GM21825 (cell line): ENCODE measurements at regions not wholly inside any gene's neighbourhood (a gene's known extent, or its start where the extent isn't known, plus 50 kb on each side); places are given as distances from the start of the nearest gene placed in this dataset.

Experiments
- ATAC-seq: cut with Tn5 transposase; IDR thresholded peaks from one replicate; pipeline ENCODE4 v1.9.1; 2021; ENCODE audit warnings: mild to moderate bottlenecking, moderate library complexity; ENCODE audit not compliant: unreplicated experiment

DNA sequence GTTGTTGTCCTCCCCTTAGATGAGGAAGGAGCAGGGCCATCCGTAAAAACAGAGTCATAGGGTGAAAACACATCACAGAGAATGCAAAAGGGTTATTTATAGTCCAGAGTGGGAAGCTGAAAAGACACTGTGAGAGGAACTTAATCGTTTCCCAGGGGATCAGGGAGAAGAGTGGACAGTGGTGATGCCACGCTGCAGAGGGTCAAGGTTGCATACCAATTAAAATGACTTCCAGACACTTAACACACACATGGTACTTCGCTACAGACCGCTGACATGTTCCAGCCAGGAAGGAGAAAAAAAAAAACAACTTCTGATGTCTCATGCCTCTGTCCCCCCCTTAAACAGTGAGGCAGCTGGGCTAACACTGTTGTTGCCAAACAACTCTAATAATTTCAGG, 713.8 kb upstream of the RBFOX1 start:
- no peak for ATAC-seq

DNA sequence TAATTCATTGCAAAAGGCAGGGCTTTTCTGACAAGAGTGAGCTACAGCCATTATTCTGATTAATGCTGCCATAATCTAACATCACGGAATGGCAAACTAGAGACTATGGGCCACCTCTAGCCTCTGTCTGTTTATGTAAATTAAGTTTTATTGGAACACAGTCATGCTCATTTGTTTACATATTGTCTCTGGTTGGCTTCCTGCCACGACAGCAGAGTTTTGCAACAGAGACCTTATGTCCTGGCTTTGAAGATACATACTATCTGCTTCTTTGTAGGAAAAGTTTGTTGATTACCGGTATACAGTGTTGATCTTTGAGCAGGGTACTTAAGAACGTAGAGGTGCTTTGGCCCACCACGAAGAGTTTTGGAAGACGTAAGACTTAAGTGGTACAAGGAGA, 715.9 kb upstream of the RBFOX1 start:
- no peak for ATAC-seq

GRCh38 chr16:6615636-6616035, 717.0 kb upstream of the RBFOX1 start:
- ATAC-seq, result no peak

GRCh38 chr16:6611535-6611934, 721.1 kb upstream of the RBFOX1 start:
- no peak for ATAC-seq

DNA sequence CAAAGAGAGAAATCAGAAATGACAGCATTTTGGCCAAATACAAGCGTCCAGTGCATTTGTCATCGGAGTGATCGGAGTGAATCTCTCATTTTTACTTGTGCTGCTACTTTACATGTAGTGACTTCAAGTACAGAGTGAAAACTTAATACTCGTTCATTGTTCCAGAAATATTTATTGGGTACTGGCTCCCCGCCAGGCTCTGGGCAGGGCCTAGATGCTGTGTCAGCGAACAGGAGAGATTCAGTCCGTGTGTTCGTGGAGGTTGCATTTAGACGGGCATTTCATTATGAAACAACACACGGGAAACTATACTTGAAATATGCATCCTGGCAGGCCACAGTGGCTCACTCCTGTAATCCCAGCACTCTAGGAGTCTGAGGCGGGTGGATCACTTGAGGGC, 727.2 kb upstream of the RBFOX1 start:
- no peak for ATAC-seq

DNA sequence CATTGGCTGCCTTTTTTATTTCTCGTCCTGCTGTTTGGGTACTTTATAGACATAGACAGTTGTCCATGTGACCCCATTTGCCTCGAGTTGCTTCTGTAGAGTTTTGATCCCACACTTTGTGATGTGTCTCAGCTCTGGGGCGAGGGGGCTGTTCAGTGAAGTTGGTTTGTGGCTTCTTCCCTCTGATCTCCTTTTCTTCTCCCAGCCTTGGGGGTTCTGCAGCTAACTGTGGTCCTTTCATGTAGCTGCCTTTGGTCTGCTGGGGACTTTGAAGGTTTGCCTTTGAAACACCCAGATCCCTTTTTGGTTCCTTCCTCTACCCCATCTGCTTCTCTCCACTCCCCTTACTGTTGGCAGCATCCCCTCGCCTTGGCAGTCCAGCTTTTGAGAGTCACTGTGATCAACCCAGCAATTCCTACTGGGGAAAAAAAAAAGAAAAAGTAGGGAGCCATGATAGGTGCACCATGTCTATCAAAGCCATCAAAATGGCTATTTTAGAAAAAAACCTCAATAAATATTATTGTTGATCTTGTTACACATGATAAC, 728.8 kb upstream of the RBFOX1 start:
- ATAC-seq, result no peak

DNA sequence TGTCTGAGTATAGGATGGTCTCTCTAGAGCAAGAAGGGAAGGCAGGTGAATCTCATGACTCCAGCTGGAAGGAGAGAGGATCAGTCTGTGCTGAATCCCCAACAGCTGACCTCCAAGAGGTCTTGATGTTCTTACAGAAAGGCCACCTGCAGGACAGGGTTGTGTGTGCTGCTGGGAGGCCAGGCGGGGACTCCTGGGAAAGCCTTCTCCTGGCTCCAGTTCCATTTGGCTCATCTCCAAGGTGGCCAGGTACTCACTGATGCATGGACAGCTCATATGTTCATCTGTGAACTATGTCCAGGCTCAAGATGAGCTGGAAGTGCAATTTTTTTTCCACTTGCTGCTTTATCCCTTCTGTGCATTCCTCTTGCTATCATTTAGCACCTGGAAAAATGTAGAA, 730.2 kb upstream of the RBFOX1 start:
- ATAC-seq, result no peak

DNA sequence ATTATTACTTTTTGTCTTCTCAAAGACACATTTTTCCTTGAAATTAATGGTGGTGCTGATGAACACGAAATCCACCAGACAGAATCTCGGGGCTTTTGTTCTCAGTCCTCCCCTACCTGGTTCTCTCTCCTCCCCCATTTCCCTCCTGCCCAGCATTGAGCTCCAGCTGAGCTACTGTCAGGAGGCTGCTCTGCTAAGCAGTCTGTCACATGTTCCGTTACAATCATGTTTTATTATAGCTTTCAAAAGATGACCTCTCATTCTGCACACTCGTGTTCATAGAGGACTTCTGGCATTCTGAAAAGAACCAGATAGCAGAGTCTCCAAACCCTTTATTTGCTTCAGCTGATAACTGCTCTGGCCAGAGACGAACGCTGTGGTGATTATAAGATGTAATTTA, 732.5 kb upstream of the RBFOX1 start:
- no peak for ATAC-seq

- ATAC-seq, result no peak
These were observed 738.8 kb upstream of the RBFOX1 start for GRCh38 chr16:6593799-6594198.

DNA sequence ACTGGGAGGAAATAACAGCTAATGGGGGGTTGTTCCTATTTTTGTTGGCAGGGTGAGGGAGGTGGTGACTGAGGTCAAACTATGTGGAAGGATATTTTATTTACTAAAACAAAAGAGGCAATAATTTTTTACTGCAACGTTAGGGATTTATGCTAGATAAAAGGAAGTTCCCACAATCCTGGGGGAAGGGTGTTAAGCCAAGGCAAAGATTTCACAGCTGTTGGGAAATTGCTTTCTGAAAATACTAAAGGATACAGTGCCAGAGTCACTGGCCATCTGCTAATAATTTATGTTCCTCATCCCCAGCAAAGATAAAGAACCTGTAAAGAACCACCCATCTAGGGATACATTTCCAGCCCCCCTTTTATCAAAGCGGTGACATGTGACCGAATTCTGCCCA, 756.0 kb upstream of the RBFOX1 start:
- ATAC-seq, result no peak

GRCh38 chr16:6576113-6576512, 756.5 kb upstream of the RBFOX1 start:
- ATAC-seq, result no peak

- no peak for ATAC-seq
These were observed 758.5 kb upstream of the RBFOX1 start for GRCh38 chr16:6574146-6574545.

DNA sequence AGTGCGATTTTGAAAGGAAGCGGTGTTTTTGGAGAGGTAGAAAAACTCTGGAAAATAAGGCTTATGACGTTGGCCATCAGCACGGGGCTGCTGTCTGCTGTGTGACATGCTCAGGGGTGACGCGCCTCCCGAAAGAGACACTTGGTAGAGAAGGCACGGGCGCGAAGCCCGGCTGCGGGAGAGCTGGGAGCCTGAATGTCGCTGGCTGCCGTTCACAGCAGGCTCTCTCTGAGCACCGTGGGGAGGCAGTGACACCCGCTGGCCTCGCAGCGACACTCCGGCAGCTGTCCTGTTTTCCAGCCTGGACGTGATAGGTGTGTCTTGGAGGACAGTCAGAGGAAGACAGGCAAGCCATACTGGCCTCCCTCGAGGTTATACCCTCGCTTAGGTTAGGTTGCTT, 759.1 kb upstream of the RBFOX1 start:
- no peak for ATAC-seq

- no peak for ATAC-seq
These were observed 761.6 kb upstream of the RBFOX1 start for GRCh38 chr16:6571044-6571443.

DNA sequence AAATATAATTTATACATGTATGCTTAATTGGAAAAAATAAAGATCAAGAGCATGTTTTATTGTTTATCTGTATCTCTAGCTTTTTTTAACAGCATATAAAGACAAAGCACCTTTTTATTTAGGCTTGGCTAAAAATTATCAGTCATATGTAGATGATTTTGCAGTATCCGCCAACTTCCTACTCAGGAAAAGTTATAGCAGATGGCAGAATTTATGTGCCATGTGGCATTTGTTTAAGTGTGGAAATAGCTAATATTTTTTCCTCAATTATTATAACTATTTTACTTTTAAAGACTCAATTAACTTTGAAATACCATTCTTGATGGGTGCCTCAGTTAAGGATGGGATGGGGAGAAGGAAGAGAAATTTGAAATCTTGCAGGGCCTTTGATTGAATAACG, 762.1 kb upstream of the RBFOX1 start:
- no peak for ATAC-seq

- ATAC-seq, result no peak
These were observed 769.7 kb upstream of the RBFOX1 start for GRCh38 chr16:6562986-6563385.

- ATAC-seq, result no peak
These were observed 772.1 kb upstream of the RBFOX1 start for GRCh38 chr16:6560306-6561100.

DNA sequence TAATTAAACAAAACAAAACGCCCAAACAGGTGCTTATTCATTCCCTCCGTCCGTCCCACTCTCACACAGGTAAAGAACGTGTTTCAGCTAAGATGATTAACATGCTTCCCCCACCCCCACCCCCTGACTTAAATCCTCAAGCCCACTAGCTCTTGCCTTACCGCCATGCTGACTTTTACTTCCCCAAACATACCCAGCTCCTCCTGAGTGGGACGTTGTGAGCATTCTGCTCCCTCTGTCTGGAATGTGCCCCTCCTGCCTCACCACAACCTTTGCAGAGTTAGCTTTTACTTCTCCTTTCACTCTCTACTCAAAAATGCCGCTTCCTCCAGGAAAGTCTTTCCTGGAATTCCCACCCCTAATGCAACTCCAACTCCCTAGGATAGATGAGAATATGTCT, 774.0 kb upstream of the RBFOX1 start:
- ATAC-seq, result no peak

DNA sequence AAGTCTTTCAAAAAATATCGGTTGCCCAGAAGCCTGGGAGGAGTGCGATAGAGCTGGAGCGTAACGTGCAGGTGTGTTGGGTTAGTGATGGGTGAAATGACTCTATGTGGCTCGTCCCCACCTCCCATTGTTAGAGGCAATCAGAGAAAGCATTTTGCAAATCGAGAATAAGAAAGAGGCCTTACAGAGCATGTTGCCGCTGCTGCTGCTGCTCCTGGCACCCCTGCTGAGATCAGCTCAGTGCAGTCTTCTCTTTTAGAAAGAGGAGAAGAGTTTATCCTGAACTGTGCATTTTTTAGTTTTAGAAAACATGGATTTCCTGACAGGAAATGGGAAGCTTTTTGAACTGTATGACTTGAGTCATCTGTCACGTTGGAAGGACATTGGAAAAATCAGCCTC, 774.5 kb upstream of the RBFOX1 start:
- ATAC-seq, result no peak

GRCh38 chr16:6557353-6558023, 775.2 kb upstream of the RBFOX1 start:
- ATAC-seq, result no peak

- no peak for ATAC-seq
These were observed 783.2 kb upstream of the RBFOX1 start for GRCh38 chr16:6549415-6549814.

DNA sequence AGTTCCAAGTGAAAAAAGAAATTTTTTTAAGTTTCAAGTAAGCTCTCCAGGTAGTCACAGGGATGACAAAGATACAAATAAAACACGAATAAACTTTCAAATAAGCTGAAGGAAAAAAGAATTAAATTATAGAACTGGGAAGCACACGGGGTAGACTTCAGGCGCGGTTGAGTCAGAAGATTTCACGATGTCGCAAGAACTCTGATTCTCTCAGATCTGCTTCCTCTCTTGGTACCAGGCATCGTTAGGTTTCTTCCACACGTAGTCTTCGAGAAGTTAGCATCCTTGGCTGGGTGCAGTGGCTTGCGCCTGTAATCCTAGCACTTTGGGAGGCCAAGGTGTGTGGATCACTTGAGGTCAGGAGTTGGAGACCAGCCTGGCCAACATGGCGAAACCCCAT, 784.1 kb upstream of the RBFOX1 start:
- ATAC-seq, result no peak
